Heart right ventricle (tissue), 16 donors: ENCODE measurements at regions not wholly inside any gene's neighbourhood (a gene's known extent, or its start where the extent isn't known, plus 50 kb on each side); places are given as distances from the start of the nearest gene placed in this dataset.

ENCODE experiments used
- ATAC-seq, 8 donors: fragments of 200-7000 bp; cut with Tn5 transposase; one replicate each; pipeline ENCODE4 v1.9.1; 2020; ENCODE audit warnings: mild to moderate bottlenecking in 8 of 8, moderate library complexity in 8 of 8, moderate number of reproducible peaks in 1 of 8
- DNase-seq, 2 donors: peaks; one replicate each; pipeline ENCODE4 v3.0.0-alpha.2; 2020
- H3K27ac ChIP-seq, 10 donors: fragments of 200-600 bp; sonication (generic) in 2 of 10; one replicate each; pipeline versions ENCODE4 v1.5.0 to v1.8.0; 2020 to 2022; ENCODE audit warnings: mild to moderate bottlenecking in 3 of 10
- H3K27me3 ChIP-seq, 7 donors: fragments of 200-600 bp; one replicate each; pipeline ENCODE4 v1.8.0; 2021 to 2022; ENCODE audit warnings: mild to moderate bottlenecking in 2 of 7
- H3K36me3 ChIP-seq, 9 donors: fragments of 200-600 bp; sonication (generic) in 1 of 9; one replicate each; pipeline versions ENCODE4 v1.5.0 to v1.8.0; 2020 to 2022; ENCODE audit warnings: mild to moderate bottlenecking in 2 of 9
- H3K4me1 ChIP-seq, 9 donors: fragments of 200-600 bp; sonication (generic) in 1 of 9; one replicate each; pipeline versions ENCODE4 v1.5.0 to v1.8.0; 2020 to 2022; ENCODE audit warnings: mild to moderate bottlenecking in 4 of 9
- H3K4me3 ChIP-seq, 10 donors: fragments of 200-600 bp; sonication (generic) in 2 of 10; one replicate each; pipeline versions ENCODE4 v1.5.0 to v1.8.0; 2020 to 2022; ENCODE audit warnings: mild to moderate bottlenecking in 7 of 10, moderate library complexity in 2 of 10
- H3K9me3 ChIP-seq, 11 donors: fragments of 200-600 bp in 10 of 11; sonication (generic) in 2 of 11; one replicate each; pipeline versions ENCODE4 v1.5.0 to v1.8.0; 2013 to 2022; ENCODE audit warnings: mild to moderate bottlenecking in 2 of 11, control low read depth in 1 of 11, moderate library complexity in 1 of 11
- WGBS, 2 donors: extraction: QIAGEN DNeasy Blood & Tissue Kit; methylation state at CpG; one replicate each; pipeline ENCODE4 v1.1.7; 2013; ENCODE audit warnings: inconsistent platforms in 1 of 2; 5-methylcytosine and 5-hydroxymethylcytosine counted together
- intact Hi-C, 10 donors: fragments of 100-400 bp; cut with DNase I; formaldehyde crosslinking; loops; one replicate each; pipeline versions ENCODE4 v1.11.1 to v1.14.2; 2022
- TF ChIP-seq, protein P1 (sequence below), 9 donors: fragments of 200-600 bp; sonication (generic) in 2 of 9; IDR thresholded peaks; one replicate each; pipeline versions ENCODE4 v1.5.0 to v1.8.0; 2021 to 2022; ENCODE audit warnings: antibody characterized with exemption in 9 of 9, mild to moderate bottlenecking in 5 of 9, moderate library complexity in 1 of 9
- donor health status: Arrhythmogenic right ventricular cardiomyopathy.
- donor health status: ischemic (EF 13 %, LVEDD 7.1; RV severe dilation, severe dysfunction).
- donor health status: healthy with polysubstance abuse.
- donor health status: DM: no; HTN: yes; CAD: no.
- donor health status: DM: no; HTN: no; CAD: no.
- donor health status: ischemic (EF 25% LVEDD 6.9; RV normal size, moderate dysfunction).
- donor health status: ischemic (EF 25% LVEDD 5.7; RV mildly dilated, moderate dysfunction).
- donor health status: healthy.
- donor health status: DM: yes; HTN: yes; CAD: no.
- donor health status: Ischemic cardiomyopathy.
- donor health status: ischemic (EF 35%, LVEDD 5.7; RV mildly dilated, moderate dysfunction).
- donor health status: nonischemic (EF 11% LVEDD 7.7; RV severe dilation, severe dysfunction).
- donor health status: DM: yes; HTN: yes; CAD: no.
- donor health status: PGD.
- donor health status: ischemic (EF 29% LVEDD 5.4; RV normal size, mild dysfunction).
- donor health status: nonischemic (EF 23%, LVEDD 6.1; RV moderate dilation, normal function).

DNA sequence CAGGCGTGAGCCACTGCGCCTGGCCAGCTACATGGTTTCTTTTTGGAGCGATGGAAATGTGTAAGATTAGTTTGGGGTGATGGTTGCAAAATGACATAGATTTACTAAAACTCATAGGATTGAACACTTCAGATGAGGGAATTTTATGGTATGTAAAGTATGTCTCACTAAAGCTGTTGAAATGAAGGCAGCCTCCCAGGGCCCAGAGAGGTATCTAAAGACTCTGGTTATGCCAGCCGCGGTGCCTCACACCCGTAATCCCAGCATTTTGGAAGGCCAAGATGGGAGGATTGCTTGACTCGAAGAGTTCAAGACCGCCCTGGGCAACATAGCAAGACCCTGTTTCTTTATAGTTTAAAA lies 254.9 kb downstream of the PARN start:
- Histone ChIP-seq H3K36me3 (no peaks in the 10 kb centered on the region), H3K4me1 (peaks cover 0 to under 1% (median 0%) of the 10 kb centered on the region in 9 donors), H3K27me3 (no peaks in the 10 kb centered on the region), H3K4me3 (no peak overlapping the region), H3K9me3 (no peaks in the 10 kb centered on the region), H3K27ac (no peak overlapping the region)
- TF ChIP-seq, protein P1, sequence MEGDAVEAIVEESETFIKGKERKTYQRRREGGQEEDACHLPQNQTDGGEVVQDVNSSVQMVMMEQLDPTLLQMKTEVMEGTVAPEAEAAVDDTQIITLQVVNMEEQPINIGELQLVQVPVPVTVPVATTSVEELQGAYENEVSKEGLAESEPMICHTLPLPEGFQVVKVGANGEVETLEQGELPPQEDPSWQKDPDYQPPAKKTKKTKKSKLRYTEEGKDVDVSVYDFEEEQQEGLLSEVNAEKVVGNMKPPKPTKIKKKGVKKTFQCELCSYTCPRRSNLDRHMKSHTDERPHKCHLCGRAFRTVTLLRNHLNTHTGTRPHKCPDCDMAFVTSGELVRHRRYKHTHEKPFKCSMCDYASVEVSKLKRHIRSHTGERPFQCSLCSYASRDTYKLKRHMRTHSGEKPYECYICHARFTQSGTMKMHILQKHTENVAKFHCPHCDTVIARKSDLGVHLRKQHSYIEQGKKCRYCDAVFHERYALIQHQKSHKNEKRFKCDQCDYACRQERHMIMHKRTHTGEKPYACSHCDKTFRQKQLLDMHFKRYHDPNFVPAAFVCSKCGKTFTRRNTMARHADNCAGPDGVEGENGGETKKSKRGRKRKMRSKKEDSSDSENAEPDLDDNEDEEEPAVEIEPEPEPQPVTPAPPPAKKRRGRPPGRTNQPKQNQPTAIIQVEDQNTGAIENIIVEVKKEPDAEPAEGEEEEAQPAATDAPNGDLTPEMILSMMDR (IDR thresholded peaks at IDR 0.05): no peak
- WGBS, 2 donors: 92 to 95% methylated on average over 8 of the region's 8 CpGs
- no peak for ATAC-seq
- intact Hi-C loops: no loop called here
- no peak for DNase-seq

- DNase-seq: no peak
- intact Hi-C loops: no loop called here
- no peaks in the 10 kb centered on the region for H3K36me3 ChIP-seq
- TF ChIP-seq, protein P1 (IDR thresholded peaks at IDR 0.05): no peak
- 78 to 80% methylated on average over 11 of the region's 11 CpGs for WGBS, 2 donors
- H3K27me3 ChIP-seq: no peaks in the 10 kb centered on the region
- ATAC-seq: no peak
- no peak overlapping the region for H3K27ac ChIP-seq
- H3K4me3 ChIP-seq: no peak overlapping the region
- H3K4me1 ChIP-seq: peaks cover 0 to 6% (median 0%) of the 10 kb centered on the region in 9 donors
- H3K9me3 ChIP-seq: no peaks in the 10 kb centered on the region
Measured at GRCh38 chr16:14374451-14375131, 255.5 kb downstream of the PARN start.

DNA sequence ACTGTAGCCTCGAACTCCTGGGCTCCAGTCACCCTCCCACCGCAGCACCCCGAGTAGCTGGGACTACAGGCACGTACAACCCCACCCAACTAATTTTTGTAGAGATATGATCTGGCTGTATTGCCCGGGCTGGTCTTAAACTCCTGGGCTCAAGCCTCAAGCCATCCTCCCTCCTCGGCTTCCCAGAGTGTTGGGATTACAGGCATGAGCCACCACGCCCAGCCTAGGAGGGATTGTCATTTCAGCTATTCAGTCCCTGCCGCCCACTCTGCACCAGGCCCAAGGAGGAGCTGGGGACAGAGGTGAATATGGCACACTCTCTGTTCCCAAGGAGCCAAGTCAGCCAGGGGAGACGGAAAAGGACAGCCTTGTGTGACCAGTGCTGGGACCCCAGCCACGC lies 256.2 kb downstream of the PARN start:
- Histone ChIP-seq H3K27me3 (no peaks in the 10 kb centered on the region), H3K36me3 (no peaks in the 10 kb centered on the region), H3K4me3 (no peak overlapping the region), H3K4me1 (peaks cover 0 to 6% (median 0%) of the 10 kb centered on the region in 9 donors), H3K9me3 (no peaks in the 10 kb centered on the region), H3K27ac (no peak overlapping the region)
- ATAC-seq (no peak), DNase-seq (no peak)
- WGBS, 2 donors: 86 to 91% methylated on average over 10 of the region's 10 CpGs
- intact Hi-C loops: no loop called here
- TF ChIP-seq, protein P1 (IDR thresholded peaks at IDR 0.05): no peak

- TF ChIP-seq, protein P1 (IDR thresholded peaks at IDR 0.05): no peak
- Histone ChIP-seq H3K36me3 (no peaks in the 10 kb centered on the region), H3K27ac (no peak overlapping the region), H3K27me3 (no peaks in the 10 kb centered on the region), H3K4me3 (no peak overlapping the region), H3K9me3 (no peaks in the 10 kb centered on the region), H3K4me1 (peaks cover 0 to 6% (median 0%) of the 10 kb centered on the region in 9 donors)
- intact Hi-C loops: no loop called here
- DNase-seq (no peak), ATAC-seq (no peak)
- 86 to 89% methylated on average over 13 of the region's 13 CpGs for WGBS, 2 donors
Measured at GRCh38 chr16:14373406-14373805, 256.7 kb downstream of the PARN start.
